Astrocyte (in vitro differentiated cells and primary cell): ENCODE measurements at regions not wholly inside any gene's neighbourhood (a gene's known extent, or its start where the extent isn't known, plus 50 kb on each side); places are given as distances from the start of the nearest gene placed in this dataset.

Experiments
- EZH2 ChIP-seq: IDR thresholded peaks from 2 replicates; pipeline ENCODE4 v1.6.1; 2012; ENCODE audit warnings: mild to moderate bottlenecking, low read length, inconsistent platforms; ENCODE audit not compliant: insufficient read depth
- TF ChIP-seq, protein P1 (sequence below): IDR thresholded peaks from 2 replicates; pipeline ENCODE4 v1.5.1; 2011; ENCODE audit warnings: low read depth, mild to moderate bottlenecking, inconsistent platforms, low read length, moderate library complexity; ENCODE audit not compliant: insufficient read depth

DNA sequence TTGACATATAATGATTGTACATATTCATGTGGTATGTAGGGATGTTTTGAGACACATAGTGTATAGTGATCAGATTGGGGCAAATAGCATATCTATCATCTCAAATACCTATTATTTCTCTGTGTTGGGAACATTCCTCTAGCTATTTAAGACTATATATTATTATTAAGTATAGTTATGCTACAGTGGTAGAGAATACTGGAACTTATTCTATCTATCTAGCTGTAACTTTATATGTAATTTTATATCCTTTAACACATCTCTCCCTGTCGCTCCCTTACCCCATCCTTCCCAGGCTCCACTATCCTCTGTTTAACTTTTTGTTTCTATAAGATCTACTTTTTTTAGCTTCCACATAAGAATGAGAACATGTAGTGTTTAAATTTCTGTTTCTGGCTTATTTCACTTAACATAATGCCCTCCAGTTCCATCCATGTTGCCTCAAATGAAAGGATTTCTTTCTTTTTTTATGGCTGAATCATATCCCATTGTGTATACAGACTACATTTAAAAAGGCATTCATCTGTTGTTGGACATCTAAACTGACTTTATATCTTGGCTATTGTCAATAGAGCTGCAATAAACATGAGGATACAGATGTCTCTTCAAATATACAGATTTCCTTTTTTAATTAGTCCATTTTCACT lies 102.1 kb upstream of the GZMB start:
- no peak for TF ChIP-seq EZH2
- TF ChIP-seq, protein P1, sequence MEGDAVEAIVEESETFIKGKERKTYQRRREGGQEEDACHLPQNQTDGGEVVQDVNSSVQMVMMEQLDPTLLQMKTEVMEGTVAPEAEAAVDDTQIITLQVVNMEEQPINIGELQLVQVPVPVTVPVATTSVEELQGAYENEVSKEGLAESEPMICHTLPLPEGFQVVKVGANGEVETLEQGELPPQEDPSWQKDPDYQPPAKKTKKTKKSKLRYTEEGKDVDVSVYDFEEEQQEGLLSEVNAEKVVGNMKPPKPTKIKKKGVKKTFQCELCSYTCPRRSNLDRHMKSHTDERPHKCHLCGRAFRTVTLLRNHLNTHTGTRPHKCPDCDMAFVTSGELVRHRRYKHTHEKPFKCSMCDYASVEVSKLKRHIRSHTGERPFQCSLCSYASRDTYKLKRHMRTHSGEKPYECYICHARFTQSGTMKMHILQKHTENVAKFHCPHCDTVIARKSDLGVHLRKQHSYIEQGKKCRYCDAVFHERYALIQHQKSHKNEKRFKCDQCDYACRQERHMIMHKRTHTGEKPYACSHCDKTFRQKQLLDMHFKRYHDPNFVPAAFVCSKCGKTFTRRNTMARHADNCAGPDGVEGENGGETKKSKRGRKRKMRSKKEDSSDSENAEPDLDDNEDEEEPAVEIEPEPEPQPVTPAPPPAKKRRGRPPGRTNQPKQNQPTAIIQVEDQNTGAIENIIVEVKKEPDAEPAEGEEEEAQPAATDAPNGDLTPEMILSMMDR = no peak
